Activated CD4-positive, alpha-beta memory T cell treated with anti-CD3 and anti-CD28 coated beads, Interleukin-2, amount 10 ng/mL, durations not matched to agents 7 days and 5 days (primary cell): ENCODE measurements at regions not wholly inside any gene's neighbourhood (a gene's known extent, or its start where the extent isn't known, plus 50 kb on each side); places are given as distances from the start of the nearest gene placed in this dataset.
"Not testable (repeated sequence)": the region's sequence is repeated elsewhere in the genome, so short reads cannot be mapped to it uniquely, and the experiment has no call there.

Experiments
- CTCF ChIA-PET: fragments of 350-600 bp; sonication (Branson Sonifier 250); formaldehyde crosslinking; loops from one replicate; lab custom pipeline; 2021; ENCODE audit warnings: antibody characterized with exemption, inconsistent platforms; lab: Charles Lee
- POLR2A ChIA-PET: fragments of 350-600 bp; sonication (Branson Sonifier 250); formaldehyde crosslinking; loops from one replicate; lab custom pipeline; 2021; ENCODE audit warnings: antibody characterized with exemption; lab: Charles Lee
- DNase-seq: peaks from one replicate; pipeline ENCODE4 v3.0.0-alpha.2; 2020
- H3K27ac Mint-ChIP-seq: one replicate; pipeline ENCODE4 v1.8.0; 2021; ENCODE audit warnings: mild to moderate bottlenecking, mixed read lengths
- H3K27me3 Mint-ChIP-seq: one replicate; pipeline ENCODE4 v1.8.0; 2021; ENCODE audit warnings: mixed read lengths
- H3K36me3 Mint-ChIP-seq: one replicate; pipeline ENCODE4 v1.8.0; 2021; ENCODE audit warnings: low read depth, mixed read lengths
- H3K4me1 Mint-ChIP-seq: one replicate; pipeline ENCODE4 v1.8.0; 2021; ENCODE audit warnings: mixed read lengths
- H3K4me3 Mint-ChIP-seq: one replicate; pipeline ENCODE4 v1.8.0; 2021; ENCODE audit warnings: mild to moderate bottlenecking, mixed read lengths
- H3K9me3 Mint-ChIP-seq: one replicate; pipeline ENCODE4 v1.8.0; 2021; ENCODE audit warnings: mixed read lengths

DNA sequence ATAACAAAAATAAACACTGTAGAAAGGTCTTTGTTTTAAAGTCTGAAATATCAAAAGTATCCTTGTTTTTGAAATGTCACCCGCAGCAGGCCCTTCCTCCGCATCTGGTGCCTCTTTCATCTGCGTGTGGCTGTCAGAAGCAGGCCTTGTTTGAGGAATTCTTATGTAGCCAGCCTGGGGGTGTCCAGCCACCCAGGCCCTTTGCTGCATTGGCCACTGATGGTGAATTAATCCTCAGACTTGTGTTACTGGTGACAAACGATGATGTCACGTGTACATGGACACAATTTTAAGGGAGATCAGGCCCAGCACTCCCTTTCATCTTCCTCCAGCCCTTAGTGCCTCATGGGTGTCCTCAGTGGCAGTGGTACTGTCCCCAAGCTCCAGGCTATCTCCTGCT is 208.0 kb upstream of the GALNT2 start:
- ChIA-PET POLR2A (no interaction called here), CTCF (no interaction called here)
- H3K4me3 Mint-ChIP-seq = no peak overlapping the region
- H3K27me3 Mint-ChIP-seq = peaks cover 2% of the 10 kb centered on the region
- no peak for DNase-seq
- no peaks in the 10 kb centered on the region for H3K36me3 Mint-ChIP-seq
- no peaks in the 10 kb centered on the region for H3K9me3 Mint-ChIP-seq
- peaks cover 4% of the 10 kb centered on the region for H3K4me1 Mint-ChIP-seq
- no peak overlapping the region for H3K27ac Mint-ChIP-seq

DNA sequence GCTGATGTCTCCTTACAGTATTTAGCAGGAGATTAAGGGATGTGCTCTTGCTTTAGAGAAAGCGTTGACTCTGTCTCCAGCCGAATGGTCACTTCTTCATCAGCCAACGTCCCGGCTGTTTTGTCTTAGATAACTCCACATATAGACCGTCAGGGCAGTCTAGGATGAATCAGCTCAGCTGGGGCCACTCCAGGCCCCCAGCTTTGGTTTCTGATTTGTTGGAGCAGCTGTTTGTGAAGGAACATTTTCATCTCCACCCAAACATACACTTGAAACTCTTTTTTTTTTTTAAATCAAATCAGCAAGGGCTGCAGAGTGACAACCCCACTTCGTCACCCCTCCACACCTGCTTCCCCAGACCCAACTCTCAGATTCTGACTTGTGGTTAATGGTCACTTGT is 206.1 kb upstream of the GALNT2 start:
- POLR2A ChIA-PET = no interaction called here
- Mint-ChIP-seq H3K4me3 (no peak overlapping the region), H3K27me3 (peaks cover 2% of the 10 kb centered on the region), H3K27ac (no peak overlapping the region), H3K36me3 (no peaks in the 10 kb centered on the region), H3K4me1 (peaks cover 3% of the 10 kb centered on the region), H3K9me3 (no peaks in the 10 kb centered on the region)
- CTCF ChIA-PET = no interaction called here
- DNase-seq = no peak

DNA sequence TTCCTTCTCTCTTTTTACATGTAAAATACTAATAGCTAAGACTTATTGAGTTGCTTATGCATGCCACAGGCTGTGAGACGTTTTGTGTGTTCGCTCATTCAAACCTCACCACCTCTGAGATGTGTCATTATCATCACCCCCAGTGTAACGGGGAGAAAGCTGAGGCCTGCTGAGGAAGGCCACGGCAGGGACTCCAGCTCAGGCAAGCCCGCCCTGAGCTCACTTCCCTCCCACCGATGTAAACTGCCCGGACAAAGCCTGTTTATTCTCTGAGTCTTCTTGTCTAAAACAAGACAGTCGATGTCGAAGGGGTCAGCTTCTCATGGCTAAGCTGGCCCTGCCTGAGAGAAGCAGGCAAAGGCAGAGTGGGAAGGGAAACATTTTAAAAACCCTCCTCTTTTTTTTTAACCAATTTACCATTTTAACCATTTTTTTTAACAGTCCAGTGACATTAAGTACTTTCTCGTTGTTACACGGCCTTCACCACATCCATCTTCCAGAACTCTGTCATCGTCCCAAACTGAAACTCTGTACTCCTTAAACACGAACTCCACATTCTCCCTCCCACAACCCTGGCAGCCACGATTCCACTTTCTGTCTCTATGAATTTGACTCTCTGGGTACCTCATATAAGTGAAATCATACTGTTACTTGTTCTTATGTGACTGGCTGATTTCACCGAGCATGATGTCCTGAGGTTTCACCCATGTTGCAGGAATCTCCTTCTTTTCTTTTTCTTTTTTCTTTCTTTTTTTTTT is 204.8 kb upstream of the GALNT2 start:
- no peak for DNase-seq
- H3K36me3 Mint-ChIP-seq = no peaks in the 10 kb centered on the region
- ChIA-PET POLR2A (no interaction called here), CTCF (no interaction called here)
- no peak overlapping the region for H3K27ac Mint-ChIP-seq
- no peak overlapping the region for H3K4me3 Mint-ChIP-seq
- no peaks in the 10 kb centered on the region for H3K9me3 Mint-ChIP-seq
- peaks cover 2% of the 10 kb centered on the region for H3K27me3 Mint-ChIP-seq
- no peaks in the 10 kb centered on the region for H3K4me1 Mint-ChIP-seq

DNA sequence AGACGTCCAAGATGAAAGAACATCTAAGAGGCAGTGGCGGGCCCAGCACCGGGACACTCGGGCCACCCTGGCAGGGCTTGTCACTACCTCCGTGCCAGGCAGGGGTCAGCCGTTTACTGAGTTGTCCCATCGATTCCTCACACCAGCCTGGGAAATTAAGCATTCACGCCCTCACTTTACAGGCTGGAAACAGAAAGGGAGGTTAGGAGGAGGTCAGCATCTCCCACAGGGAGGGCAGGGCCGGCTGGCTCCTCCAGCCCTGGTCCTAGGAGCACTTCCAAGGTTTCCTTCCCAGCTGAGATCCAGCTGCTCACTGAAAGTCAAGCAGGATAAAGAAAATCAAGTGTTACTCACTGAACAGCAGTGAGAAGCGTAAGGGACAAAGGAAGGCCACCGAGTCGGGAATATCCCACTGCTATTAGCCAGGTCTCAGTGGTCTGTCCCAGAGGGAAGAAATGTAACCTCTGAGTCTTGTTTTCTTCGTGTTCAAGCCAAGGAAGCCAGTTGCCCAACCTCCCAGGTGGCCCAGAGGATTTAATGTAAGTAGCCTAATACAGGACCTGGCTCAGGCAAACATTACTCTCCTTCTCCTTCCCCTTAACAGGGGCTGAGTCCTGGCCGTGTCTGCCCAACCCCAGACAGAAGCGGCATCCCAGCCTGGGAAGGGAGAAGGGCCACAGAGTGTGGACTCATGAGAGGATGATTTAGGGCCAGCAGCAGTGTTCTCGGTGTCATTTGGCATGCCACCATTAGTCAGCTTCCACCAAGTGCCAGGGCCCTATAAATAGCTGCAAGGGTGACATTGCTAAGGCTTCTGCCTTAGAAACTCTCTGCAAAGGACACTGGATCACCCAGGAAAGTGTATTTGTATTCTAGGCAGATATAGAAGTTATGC is 203.1 kb upstream of the GALNT2 start:
- DNase-seq = no peak
- Mint-ChIP-seq H3K36me3 (no peaks in the 10 kb centered on the region), H3K27ac (no peak overlapping the region), H3K9me3 (no peaks in the 10 kb centered on the region), H3K4me1 (no peaks in the 10 kb centered on the region), H3K27me3 (peaks cover 7% of the 10 kb centered on the region), H3K4me3 (no peak overlapping the region)
- ChIA-PET CTCF (no interaction called here), POLR2A (no interaction called here)

DNA sequence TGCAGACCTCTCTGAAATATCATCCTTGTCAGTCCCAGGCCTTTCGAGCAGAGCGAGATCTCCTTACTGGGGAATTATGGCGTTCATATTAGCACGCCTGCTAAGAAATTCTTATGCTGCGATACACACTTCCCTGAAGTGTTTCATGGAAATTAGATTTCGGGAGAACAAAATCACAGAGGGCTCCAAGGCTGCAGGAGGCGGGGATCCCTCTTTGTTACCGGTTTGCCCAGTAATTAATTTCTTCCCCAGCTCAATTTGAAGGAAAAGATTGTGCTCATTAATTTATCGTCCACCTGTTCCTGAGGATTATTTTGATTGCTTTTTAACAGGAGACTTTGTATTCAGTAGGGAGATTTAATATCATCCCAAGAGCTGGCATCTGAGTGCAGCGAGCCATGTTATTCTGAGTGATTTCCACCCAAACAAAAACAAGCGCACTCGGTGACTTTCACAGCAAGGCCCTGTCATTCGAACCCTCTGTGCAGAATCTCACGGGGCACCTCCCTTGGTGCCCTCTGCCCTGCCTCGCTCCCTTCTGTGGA is 202.3 kb upstream of the GALNT2 start:
- no peaks in the 10 kb centered on the region for H3K4me1 Mint-ChIP-seq
- ChIA-PET POLR2A (no interaction called here), CTCF (no interaction called here)
- no peak overlapping the region for H3K4me3 Mint-ChIP-seq
- H3K9me3 Mint-ChIP-seq = no peaks in the 10 kb centered on the region
- no peak for DNase-seq
- no peak overlapping the region for H3K27ac Mint-ChIP-seq
- no peaks in the 10 kb centered on the region for H3K36me3 Mint-ChIP-seq
- peaks cover 12% of the 10 kb centered on the region for H3K27me3 Mint-ChIP-seq

DNA sequence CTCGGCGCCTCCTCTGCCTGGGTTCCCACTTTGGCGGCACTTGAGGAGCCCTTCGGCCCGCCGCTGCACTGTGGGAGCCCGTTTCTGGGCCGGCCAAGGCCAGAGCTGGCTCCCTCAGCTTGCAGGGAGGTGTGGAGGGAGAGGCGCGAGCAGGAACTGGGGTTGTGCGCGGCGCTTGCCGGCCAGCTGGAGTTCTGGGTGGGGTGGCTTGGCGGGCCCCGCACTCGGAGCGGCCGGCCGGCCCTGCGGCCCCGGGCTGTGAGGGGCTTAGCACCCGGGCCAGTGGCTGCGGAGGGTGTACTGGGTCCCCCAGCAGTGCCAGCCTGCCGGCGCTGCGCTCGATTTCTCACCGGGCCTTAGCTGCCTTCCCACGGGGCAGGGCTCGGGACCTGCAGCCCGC is 201.7 kb upstream of the GALNT2 start:
- H3K27ac Mint-ChIP-seq, H3K36me3 Mint-ChIP-seq, CTCF ChIA-PET, H3K4me3 Mint-ChIP-seq, DNase-seq, H3K4me1 Mint-ChIP-seq, POLR2A ChIA-PET, H3K9me3 Mint-ChIP-seq: not testable (repeated sequence)
- peaks cover 12% of the 10 kb centered on the region for H3K27me3 Mint-ChIP-seq

DNA sequence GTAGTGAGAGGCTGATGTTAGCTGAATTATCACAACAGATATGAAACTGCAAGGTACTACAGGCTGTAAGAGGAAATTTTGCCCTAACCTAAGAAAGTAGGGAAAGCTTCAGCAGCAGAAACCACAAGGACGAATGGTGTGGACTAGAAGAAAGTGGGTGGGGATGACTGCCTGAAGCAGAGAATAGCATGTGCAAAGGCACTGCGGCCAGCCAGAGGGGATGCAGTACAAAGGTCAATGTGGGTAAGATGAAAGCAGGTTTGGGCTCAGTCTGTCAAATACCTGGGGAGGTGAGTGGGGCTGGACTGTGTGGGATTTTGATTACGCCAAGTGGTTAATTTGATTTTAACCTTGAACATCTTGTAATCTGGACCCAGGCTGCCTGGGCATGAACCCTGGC is 199.3 kb upstream of the GALNT2 start:
- no peak overlapping the region for H3K4me3 Mint-ChIP-seq
- peaks cover 12% of the 10 kb centered on the region for H3K27me3 Mint-ChIP-seq
- no peak for DNase-seq
- no peak overlapping the region for H3K27ac Mint-ChIP-seq
- no peaks in the 10 kb centered on the region for H3K36me3 Mint-ChIP-seq
- peaks cover 2% of the 10 kb centered on the region for H3K9me3 Mint-ChIP-seq
- ChIA-PET POLR2A (no interaction called here), CTCF (no interaction called here)
- H3K4me1 Mint-ChIP-seq = no peaks in the 10 kb centered on the region

DNA sequence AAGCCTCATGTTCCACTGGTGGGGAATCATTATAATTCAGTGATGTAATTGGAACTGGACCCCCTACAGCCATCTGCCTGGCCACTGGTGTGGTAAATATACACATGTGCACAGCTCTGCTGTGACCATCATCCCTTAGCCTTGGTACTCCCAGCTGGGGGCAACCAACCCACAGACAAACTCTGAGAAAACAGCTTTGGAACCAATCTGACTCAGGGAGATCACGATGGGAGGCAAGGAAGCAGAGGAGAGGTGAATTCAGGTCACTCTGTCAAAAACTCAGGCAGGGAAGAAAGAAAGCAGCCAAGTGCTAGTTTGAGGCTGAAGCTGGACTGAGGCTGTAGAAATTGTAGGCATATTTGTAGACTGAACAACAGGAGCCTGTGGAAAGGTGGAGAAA is 197.8 kb upstream of the GALNT2 start:
- CTCF ChIA-PET = no interaction called here

DNA sequence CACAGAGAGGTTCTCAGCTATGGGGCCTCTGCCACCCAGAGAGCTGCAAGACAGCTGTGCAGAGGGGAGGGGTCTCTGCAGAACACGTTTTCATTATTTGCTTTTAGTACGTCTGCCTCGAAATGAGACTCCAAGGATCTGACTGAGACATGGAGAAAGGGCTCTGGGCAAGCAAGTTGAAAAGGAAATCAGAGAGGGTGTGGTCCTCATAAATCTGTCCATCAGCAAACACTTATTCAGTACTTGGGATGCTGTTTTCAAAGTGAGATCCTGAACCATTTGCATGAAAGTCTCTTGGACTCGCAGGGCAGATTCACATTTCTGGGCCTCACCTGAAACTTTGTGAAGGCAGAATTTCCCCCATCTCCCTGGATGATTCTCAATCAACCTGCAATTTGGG is 197.4 kb upstream of the GALNT2 start:
- H3K9me3 Mint-ChIP-seq = peaks cover 2% of the 10 kb centered on the region
- H3K4me1 Mint-ChIP-seq = no peaks in the 10 kb centered on the region
- peaks cover 12% of the 10 kb centered on the region for H3K27me3 Mint-ChIP-seq
- H3K4me3 Mint-ChIP-seq = no peak overlapping the region
- ChIA-PET CTCF (no interaction called here), POLR2A (no interaction called here)
- DNase-seq = no peak
- H3K27ac Mint-ChIP-seq = no peak overlapping the region
- no peaks in the 10 kb centered on the region for H3K36me3 Mint-ChIP-seq

More for the DNA sequence above, 197.8 kb upstream of the GALNT2 start:
- DNase-seq = no peak
- no peak overlapping the region for H3K4me3 Mint-ChIP-seq
- peaks cover 2% of the 10 kb centered on the region for H3K9me3 Mint-ChIP-seq
- POLR2A ChIA-PET = no interaction called here
- H3K36me3 Mint-ChIP-seq = no peaks in the 10 kb centered on the region
- H3K27ac Mint-ChIP-seq = no peak overlapping the region
- H3K27me3 Mint-ChIP-seq = peaks cover 12% of the 10 kb centered on the region
- no peaks in the 10 kb centered on the region for H3K4me1 Mint-ChIP-seq

DNA sequence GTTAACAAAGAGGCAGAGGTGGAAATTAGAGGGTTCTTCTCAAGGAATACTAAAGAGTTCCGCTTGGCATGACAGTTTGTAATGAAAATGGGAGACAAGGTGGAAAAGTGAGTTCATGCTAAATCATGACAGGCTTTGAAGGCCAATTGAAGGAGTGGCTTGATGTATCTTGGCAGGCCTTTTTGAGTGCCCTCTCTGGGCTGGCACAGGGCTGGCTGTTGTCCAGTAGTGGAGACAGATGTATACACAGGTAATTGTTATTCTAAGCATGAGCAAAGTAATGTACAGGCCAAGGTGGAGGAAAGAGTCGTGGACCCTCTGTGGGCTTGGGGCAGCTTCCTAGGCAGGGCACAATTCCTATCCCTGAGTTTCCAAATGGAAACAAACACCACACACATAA is 196.7 kb upstream of the GALNT2 start:
- Mint-ChIP-seq H3K9me3 (peaks cover 2% of the 10 kb centered on the region), H3K36me3 (no peaks in the 10 kb centered on the region)
- no peak for DNase-seq

DNA sequence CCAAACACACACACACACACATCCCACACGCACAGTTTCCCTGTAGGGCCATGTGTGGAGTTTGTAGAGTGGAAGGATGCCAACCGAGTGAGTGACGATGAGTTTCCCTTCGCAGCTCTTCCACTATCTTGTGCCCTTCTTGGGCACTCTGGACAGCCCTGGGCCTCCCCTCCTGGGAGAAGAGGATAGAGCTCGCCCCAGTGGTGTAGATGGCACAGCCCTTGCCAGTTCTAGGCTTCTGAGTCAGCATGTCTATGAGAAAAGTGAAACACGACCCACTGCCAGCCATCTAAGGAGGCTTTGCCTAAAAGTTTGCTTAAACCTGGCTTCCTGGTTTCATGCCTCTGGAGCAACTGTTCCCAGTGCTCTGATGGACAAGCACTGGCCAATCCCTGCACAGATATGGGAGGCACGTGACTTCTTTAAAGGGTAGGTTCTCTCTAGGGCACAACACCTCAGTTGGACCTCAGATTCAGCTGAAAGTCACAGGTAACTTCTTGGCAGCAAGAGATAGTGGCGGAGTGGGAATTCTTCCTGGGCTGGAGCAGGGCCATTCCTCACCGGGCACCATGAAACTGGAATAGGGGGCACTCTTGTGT is 195.9 kb upstream of the GALNT2 start:
- Mint-ChIP-seq H3K27ac (no peak overlapping the region), H3K4me3 (no peak overlapping the region), H3K4me1 (no peaks in the 10 kb centered on the region), H3K9me3 (peaks cover 2% of the 10 kb centered on the region), H3K27me3 (peaks cover 17% of the 10 kb centered on the region), H3K36me3 (no peaks in the 10 kb centered on the region)
- DNase-seq = no peak
- CTCF ChIA-PET = no interaction called here
- POLR2A ChIA-PET = no interaction called here

More for the DNA sequence above, 196.7 kb upstream of the GALNT2 start:
- H3K27me3 Mint-ChIP-seq = peaks cover 15% of the 10 kb centered on the region
- ChIA-PET POLR2A (no interaction called here), CTCF (no interaction called here)
- no peak overlapping the region for H3K27ac Mint-ChIP-seq
- no peak overlapping the region for H3K4me3 Mint-ChIP-seq
- H3K4me1 Mint-ChIP-seq = no peaks in the 10 kb centered on the region

DNA sequence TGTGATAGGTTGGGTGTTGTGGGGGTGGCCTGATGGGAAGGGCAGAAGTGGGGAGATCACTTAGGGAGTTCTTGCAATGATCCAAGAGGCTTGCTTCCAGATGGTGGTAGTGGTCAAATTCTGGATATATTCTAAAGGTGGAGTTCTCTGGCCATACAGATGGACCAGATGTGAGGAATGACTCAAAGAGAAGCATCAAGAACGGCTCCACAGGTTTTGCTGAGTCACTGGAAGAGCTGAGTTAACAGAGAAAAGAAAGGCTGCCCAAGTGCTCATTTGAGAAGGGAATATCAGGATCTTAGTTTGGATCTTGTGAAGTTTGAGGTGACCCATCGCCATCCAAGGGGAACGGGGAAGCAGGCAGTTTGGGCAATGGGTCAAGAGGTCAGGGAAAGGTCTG is 192.9 kb upstream of the GALNT2 start:
- DNase-seq = no peak
- H3K27me3 Mint-ChIP-seq = peaks cover 27% of the 10 kb centered on the region
- H3K4me1 Mint-ChIP-seq = no peaks in the 10 kb centered on the region
- no peak overlapping the region for H3K4me3 Mint-ChIP-seq
- CTCF ChIA-PET = no interaction called here
- POLR2A ChIA-PET = no interaction called here
- no peaks in the 10 kb centered on the region for H3K36me3 Mint-ChIP-seq
- H3K27ac Mint-ChIP-seq = no peak overlapping the region
- peaks cover 2% of the 10 kb centered on the region for H3K9me3 Mint-ChIP-seq

DNA sequence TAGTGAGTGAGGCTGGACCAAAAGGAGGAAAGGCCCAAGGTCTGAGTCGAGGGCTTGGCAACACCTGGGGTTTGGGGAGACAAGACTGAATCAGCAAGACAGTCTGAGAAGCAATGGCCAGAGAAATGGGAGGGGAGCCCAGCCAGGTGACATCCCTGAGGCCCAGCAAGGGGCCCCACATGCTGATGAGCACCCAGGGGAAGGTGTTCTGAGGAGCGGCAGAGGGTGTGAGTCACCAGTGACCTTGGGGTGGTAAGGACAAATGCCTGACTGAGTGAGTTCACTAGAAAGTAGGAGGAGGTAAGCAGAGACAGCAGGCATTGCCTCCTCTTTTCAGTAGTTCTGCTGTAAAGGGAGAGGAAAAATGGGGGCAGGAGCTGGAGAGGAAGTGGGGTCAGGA is 192.4 kb upstream of the GALNT2 start:
- DNase-seq = no peak
- peaks cover 2% of the 10 kb centered on the region for H3K9me3 Mint-ChIP-seq
- no peak overlapping the region for H3K27ac Mint-ChIP-seq
- ChIA-PET POLR2A (no interaction called here), CTCF (no interaction called here)
- no peaks in the 10 kb centered on the region for H3K36me3 Mint-ChIP-seq
- H3K4me3 Mint-ChIP-seq = no peak overlapping the region
- H3K27me3 Mint-ChIP-seq = peaks cover 27% of the 10 kb centered on the region
- no peaks in the 10 kb centered on the region for H3K4me1 Mint-ChIP-seq
